DMS 273 treated with DMSO at 0.1 percent for 48 hours (cell line): ENCODE measurements at regions not wholly inside any gene's neighbourhood (a gene's known extent, or its start where the extent isn't known, plus 50 kb on each side); places are given as distances from the start of the nearest gene placed in this dataset.
A peak's percentile ranks its signal among the peaks of the same experiment; 100 is the strongest.

ENCODE experiments used
- DNase-seq: peaks from one replicate; lab custom pipeline; 2025; lab: John Stamatoyannopoulos, UW

GRCh38 chr7:10889266-10889898, 84.3 kb upstream of the PHF14 start:
- peak; percentile 83 for DNase-seq

DNA sequence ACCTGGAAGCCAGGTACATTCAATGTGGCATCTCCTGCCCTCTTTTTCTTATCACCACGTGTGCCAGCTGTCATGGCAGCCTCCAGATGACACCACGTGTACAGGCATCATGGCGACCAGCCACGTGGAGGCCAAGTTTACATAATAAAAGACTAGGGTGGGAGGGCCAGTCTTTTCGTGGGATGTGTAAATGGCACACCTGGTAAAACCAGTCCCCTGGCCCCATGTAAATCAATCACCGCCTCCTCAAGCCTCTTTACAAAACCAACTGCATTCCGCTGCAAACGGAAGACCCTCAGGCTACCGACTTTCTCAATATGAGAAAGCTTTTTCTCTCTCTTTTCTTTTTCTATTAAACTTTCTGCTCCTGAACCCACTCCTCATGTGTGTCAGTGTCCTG, 65.1 kb upstream of the PHF14 start:
- DNase-seq: no peak

DNA sequence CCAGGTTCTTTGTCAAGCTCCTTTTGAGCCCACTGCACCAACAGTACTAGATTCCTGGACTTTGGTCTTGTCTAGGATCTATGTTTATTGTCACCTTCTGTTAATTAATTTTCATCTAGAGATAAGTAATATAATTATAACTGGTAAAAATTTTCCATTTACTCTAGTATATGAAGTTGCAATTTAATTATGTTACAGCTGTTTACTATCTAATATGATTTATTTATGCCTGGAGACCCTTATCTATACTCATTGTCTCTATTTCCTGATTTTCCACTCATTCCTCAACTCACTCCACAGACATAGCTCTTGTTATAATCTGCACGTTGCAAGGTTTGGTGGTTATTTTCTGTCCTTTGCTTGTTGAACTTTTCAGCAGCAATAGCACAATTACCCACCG, 63.2 kb upstream of the PHF14 start:
- DNase-seq: no peak

GRCh38 chr7:10912077-10912476, 61.6 kb upstream of the PHF14 start:
- no peak for DNase-seq

GRCh38 chr7:10913457-10913856, 60.2 kb upstream of the PHF14 start:
- no peak for DNase-seq

DNA sequence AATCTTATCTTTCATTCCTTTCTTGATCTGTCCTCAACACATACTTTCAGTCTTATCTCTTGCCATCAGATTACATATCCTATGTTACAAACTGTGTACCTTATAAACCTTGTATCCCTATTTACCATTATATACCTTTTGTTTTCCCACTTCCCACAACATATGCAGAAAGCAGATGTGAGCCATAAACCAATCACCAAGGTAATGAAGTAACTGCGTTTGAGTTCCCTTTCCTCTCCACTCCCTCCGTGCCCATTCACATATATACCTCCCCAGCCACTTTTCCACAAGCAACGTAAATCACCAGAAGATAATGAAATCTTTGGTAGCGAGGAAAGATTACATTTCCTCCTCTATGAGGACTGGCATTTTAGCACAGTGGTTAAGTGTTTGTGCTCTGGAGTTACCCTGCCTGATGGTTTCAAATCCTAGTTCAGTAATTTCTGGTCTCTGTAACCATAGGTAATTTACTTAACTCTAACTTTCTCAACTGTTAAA, 55.5 kb upstream of the PHF14 start:
- DNase-seq: no peak

DNA sequence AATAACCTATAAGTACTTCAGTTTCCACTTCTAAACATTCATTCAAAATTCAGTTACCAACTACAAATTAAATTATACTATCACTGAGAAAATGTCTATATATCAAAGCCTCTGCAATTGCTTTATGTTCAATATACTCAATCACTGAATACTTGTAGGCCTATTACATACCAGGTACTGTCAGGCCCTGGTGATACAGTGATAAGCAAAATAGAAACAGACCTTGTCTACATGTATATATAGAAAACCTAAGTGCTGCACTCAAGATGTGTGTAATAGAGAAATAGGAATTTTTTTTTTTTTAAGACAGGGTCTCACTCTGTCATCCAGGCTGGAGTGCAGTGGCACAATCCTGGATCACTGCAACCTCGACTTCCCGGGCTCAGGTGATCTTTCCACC, 53.7 kb upstream of the PHF14 start:
- no peak for DNase-seq
